Neuronal stem cell (in vitro differentiated cells): ENCODE measurements at regions not wholly inside any gene's neighbourhood (a gene's known extent, or its start where the extent isn't known, plus 50 kb on each side); places are given as distances from the start of the nearest gene placed in this dataset.

ENCODE experiments used
- DNase-seq: peaks from one replicate; pipeline ENCODE4 v3.0.0-alpha.2; 2013; ENCODE audit warnings: low spot score
- H2AFZ ChIP-seq: one replicate; pipeline ENCODE4 v1.6.1; 2013; ENCODE audit warnings: mild to moderate bottlenecking, low read length, inconsistent platforms
- H2AK5ac ChIP-seq: 2 replicates; pipeline ENCODE4 v1.6.1; 2013; ENCODE audit warnings: low read depth, mild to moderate bottlenecking, inconsistent platforms, low read length, moderate library complexity, mixed read lengths
- H2BK120ac ChIP-seq: 2 replicates; pipeline ENCODE4 v1.6.1; 2013; ENCODE audit warnings: low read depth, mild to moderate bottlenecking, inconsistent platforms, low read length, moderate library complexity, mixed read lengths
- H2BK12ac ChIP-seq: one replicate; pipeline ENCODE4 v1.6.1; 2013; ENCODE audit warnings: low read length, inconsistent platforms
- H2BK15ac ChIP-seq: 2 replicates; pipeline ENCODE4 v1.6.1; 2013; ENCODE audit warnings: mild to moderate bottlenecking, low read length, inconsistent platforms, mixed read lengths
- H2BK5ac ChIP-seq: one replicate; pipeline ENCODE4 v1.6.1; 2013; ENCODE audit warnings: inconsistent platforms, mild to moderate bottlenecking, low read length, moderate library complexity
- H3K14ac ChIP-seq: one replicate; pipeline ENCODE4 v1.6.1; 2013; ENCODE audit warnings: low read length, inconsistent platforms
- H3K18ac ChIP-seq: 2 replicates; pipeline ENCODE4 v1.6.1; 2013; ENCODE audit warnings: low read length, inconsistent platforms
- H3K23ac ChIP-seq: 2 replicates; pipeline ENCODE4 v1.6.1; 2013; ENCODE audit warnings: low read depth, mild to moderate bottlenecking, mixed read lengths, low read length, inconsistent platforms; ENCODE audit not compliant: poor library complexity
- H3K27ac ChIP-seq: replicated peaks from 3 replicates; pipeline ENCODE4 v1.5.1; 2013; ENCODE audit warnings: low read length, inconsistent platforms
- H3K27me3 ChIP-seq, 3 experiments: 2 replicates each; pipeline ENCODE4 v1.6.1; 2013; ENCODE audit warnings: low read length in 3 of 3, mild to moderate bottlenecking in 2 of 3, inconsistent platforms in 1 of 3, low read depth in 1 of 3, mixed read lengths in 1 of 3, moderate library complexity in 1 of 3; ENCODE audit not compliant: control insufficient read depth in 3 of 3, insufficient read depth in 3 of 3
- H3K36me3 ChIP-seq, 2 donors: replicated peaks in 1 of 2; 2 replicates each; pipeline ENCODE4 v1.6.1; 2013; ENCODE audit warnings: low read length in 2 of 2; ENCODE audit not compliant: control insufficient read depth in 2 of 2, insufficient read depth in 2 of 2
- H3K4ac ChIP-seq: 2 replicates; pipeline ENCODE4 v1.6.1; 2013; ENCODE audit warnings: inconsistent platforms, mild to moderate bottlenecking, low read length, moderate library complexity
- H3K4me1 ChIP-seq, 2 donors: 1 replicate in 1 of 2; 2 replicates in 1 of 2; pipeline ENCODE4 v1.6.1; 2013; ENCODE audit warnings: low read length in 2 of 2, low read depth in 1 of 2; ENCODE audit not compliant: control insufficient read depth in 2 of 2, insufficient read depth in 1 of 2
- H3K4me2 ChIP-seq: one replicate; pipeline ENCODE4 v1.6.1; 2013; ENCODE audit warnings: mild to moderate bottlenecking, low read length, inconsistent platforms; ENCODE audit not compliant: insufficient read depth, poor library complexity, severe bottlenecking
- H3K4me3 ChIP-seq, 2 donors: 2 replicates each; pipeline ENCODE4 v1.5.1; 2013; ENCODE audit warnings: low read length in 2 of 2, mild to moderate bottlenecking in 2 of 2, inconsistent platforms in 1 of 2, moderate library complexity in 1 of 2
- H3K79me1 ChIP-seq: one replicate; pipeline ENCODE4 v1.6.1; 2013; ENCODE audit warnings: low read depth, mild to moderate bottlenecking, inconsistent platforms, low read length, moderate library complexity
- H3K9ac ChIP-seq: one replicate; pipeline ENCODE4 v1.6.1; 2013; ENCODE audit warnings: mild to moderate bottlenecking, low read depth, low read length, inconsistent platforms; ENCODE audit not compliant: poor library complexity
- H3K9me3 ChIP-seq, 2 donors: replicated peaks in 1 of 2; 2 replicates each; pipeline versions ENCODE3 to v1.6.1; 2013; ENCODE audit warnings: low read length in 2 of 2, mild to moderate bottlenecking in 2 of 2, inconsistent platforms in 1 of 2, low read depth in 1 of 2, mixed read lengths in 1 of 2, moderate library complexity in 1 of 2; ENCODE audit not compliant: control insufficient read depth in 2 of 2, insufficient read depth in 1 of 2
- H4K8ac ChIP-seq: one replicate; pipeline ENCODE4 v1.6.1; 2013; ENCODE audit warnings: low read depth, mild to moderate bottlenecking, inconsistent platforms, low read length, moderate library complexity
- H4K91ac ChIP-seq: one replicate; pipeline ENCODE4 v1.6.1; 2013; ENCODE audit warnings: low read length, low read depth, mild to moderate bottlenecking, inconsistent platforms; ENCODE audit not compliant: poor library complexity
- WGBS, 2 donors: extraction: QIAGEN DNeasy Blood & Tissue Kit; methylation state at CpG; one replicate each; pipeline ENCODE4 v1.1.7; 2013; ENCODE audit warnings: missing lambda C conversion rate in 2 of 2, mixed read lengths in 1 of 2; ENCODE audit not compliant: insufficient read length in 2 of 2, insufficient replicate concordance in 1 of 2; ENCODE audit errors: extremely low coverage in 2 of 2; 5-methylcytosine and 5-hydroxymethylcytosine counted together

DNA sequence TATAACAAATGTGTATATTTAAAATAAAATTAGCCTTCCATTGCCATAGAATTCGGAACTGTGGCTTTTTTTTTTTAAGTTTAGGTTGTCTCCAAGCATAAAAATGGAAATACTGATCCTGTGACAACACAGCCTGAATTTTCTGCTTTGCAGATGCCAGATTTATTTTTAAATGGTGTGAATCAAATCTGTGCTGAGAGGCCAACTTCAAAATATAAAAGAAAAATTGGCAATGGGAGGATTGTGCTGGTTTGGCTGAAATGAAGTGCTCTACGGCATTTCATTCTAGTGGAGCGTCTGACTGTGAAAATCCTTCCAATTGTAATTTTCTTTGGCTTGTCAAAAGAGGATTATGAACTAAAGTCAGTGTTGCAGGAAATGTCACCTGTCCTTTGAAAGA, 580.3 kb upstream of the ZFP42 start:
- Histone ChIP-seq H3K23ac (no peak overlapping the region), H2AK5ac (no peak overlapping the region), H3K27ac (no peak overlapping the region), H4K8ac (no peak overlapping the region), H2BK120ac (no peak overlapping the region), H3K27me3 (no peaks in the 10 kb centered on the region), H3K4me3 (no peak overlapping the region), H3K18ac (no peak overlapping the region), H3K4ac (no peak overlapping the region), H3K36me3 (no peaks in the 10 kb centered on the region), H3K79me1 (no peaks in the 10 kb centered on the region), H3K9ac (no peak overlapping the region), H3K4me1 (no peaks in the 10 kb centered on the region), H3K4me2 (no peak overlapping the region), H4K91ac (no peak overlapping the region), H2AFZ (no peak overlapping the region), H2BK5ac (no peak overlapping the region), H2BK12ac (no peak overlapping the region), H3K9me3 (no peaks in the 10 kb centered on the region), H2BK15ac (no peak overlapping the region), H3K14ac (no peak overlapping the region)
- DNase-seq, result no peak
- no CpG with 5 or more reads among the region's 3 CpGs for WGBS, 2 donors

DNA sequence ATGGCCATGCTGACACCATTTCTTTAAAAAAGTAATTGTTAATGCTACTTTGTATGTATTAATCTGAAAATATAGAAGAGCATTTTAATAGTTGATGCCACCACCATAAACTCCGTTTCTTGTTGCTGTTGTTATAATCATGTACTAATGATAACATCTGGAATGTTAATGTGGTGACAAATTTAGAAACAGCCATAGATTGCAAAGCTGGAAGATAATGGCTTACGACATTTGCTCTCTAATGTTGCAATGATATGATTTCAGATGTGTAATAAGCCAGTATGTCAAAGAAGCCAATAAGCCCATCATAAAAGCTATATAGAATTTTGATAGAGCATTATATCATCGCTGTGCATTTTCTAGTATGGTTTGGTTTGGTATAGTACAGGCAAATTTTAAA, 579.4 kb upstream of the ZFP42 start:
- no peak for DNase-seq
- no peak overlapping the region for H2AFZ ChIP-seq
- no peak overlapping the region for H3K4me3 ChIP-seq

DNA sequence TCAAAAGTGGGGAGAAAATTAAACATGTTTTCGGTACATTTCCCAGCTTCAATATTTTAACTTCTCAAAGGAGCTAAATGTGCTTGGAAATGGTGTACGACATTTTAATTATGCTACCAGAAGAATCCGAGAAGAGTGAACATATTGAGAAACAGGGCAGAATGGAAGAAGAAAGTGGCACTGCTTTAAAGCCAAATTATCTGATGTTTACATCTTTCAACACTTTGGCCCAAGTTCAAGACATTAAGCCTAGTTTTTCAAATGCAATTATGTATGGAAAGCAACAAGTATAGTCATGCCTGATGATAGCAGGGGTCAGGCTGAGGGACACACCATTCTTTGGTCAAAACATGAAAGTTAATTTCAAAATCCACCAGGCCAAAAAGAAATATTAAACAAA, 577.9 kb upstream of the ZFP42 start:
- Histone ChIP-seq H3K27me3 (no peaks in the 10 kb centered on the region), H3K36me3 (no peaks in the 10 kb centered on the region), H2BK12ac (no peak overlapping the region), H3K79me1 (no peaks in the 10 kb centered on the region), H2AK5ac (no peak overlapping the region), H3K18ac (no peak overlapping the region), H2AFZ (no peak overlapping the region), H3K14ac (no peak overlapping the region), H3K9ac (no peak overlapping the region), H3K4me1 (no peaks in the 10 kb centered on the region), H2BK120ac (no peak overlapping the region), H2BK15ac (no peak overlapping the region), H3K27ac (no peak overlapping the region), H3K4me2 (no peak overlapping the region), H3K4me3 (no peak overlapping the region), H2BK5ac (no peak overlapping the region), H3K23ac (no peak overlapping the region), H3K9me3 (no peaks in the 10 kb centered on the region), H3K4ac (no peak overlapping the region), H4K8ac (no peak overlapping the region), H4K91ac (no peak overlapping the region)
- WGBS, 2 donors, result no CpG with 5 or more reads among the region's 3 CpGs
- no peak for DNase-seq

More for the DNA sequence above, 579.4 kb upstream of the ZFP42 start:
- Histone ChIP-seq H3K23ac (no peak overlapping the region), H2BK15ac (no peak overlapping the region), H4K8ac (no peak overlapping the region), H2BK5ac (no peak overlapping the region), H3K9me3 (no peaks in the 10 kb centered on the region), H3K79me1 (no peaks in the 10 kb centered on the region), H3K18ac (no peak overlapping the region), H4K91ac (no peak overlapping the region), H3K9ac (no peak overlapping the region), H3K27me3 (no peaks in the 10 kb centered on the region), H3K27ac (no peak overlapping the region), H3K4ac (no peak overlapping the region), H2BK120ac (no peak overlapping the region), H2AK5ac (no peak overlapping the region), H3K4me2 (no peak overlapping the region), H3K4me1 (no peaks in the 10 kb centered on the region), H3K36me3 (no peaks in the 10 kb centered on the region), H3K14ac (no peak overlapping the region), H2BK12ac (no peak overlapping the region)
- WGBS, 2 donors, result no CpG with 5 or more reads among the region's 3 CpGs

DNA sequence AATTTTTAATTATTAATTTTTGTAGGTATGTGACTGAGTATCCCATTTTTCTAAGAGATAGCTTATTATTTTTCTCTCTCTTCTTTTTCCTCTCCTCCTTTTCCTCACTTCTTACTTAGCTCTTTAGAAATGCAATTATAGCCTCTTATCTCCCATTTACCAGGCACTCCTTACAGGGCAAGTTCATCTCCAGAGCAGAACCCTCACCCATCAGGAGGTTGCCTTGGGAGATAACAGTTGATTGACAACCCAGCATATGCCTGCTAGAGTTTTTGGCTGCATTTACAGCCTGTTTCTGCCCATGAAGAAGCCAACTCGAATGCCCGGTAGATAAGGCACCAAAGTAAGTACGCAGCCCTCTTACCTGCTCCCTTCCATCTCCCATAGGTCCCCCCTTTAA, 572.9 kb upstream of the ZFP42 start:
- Histone ChIP-seq H3K27me3 (no peaks in the 10 kb centered on the region), H3K36me3 (no peaks in the 10 kb centered on the region), H2AFZ (no peak overlapping the region), H2AK5ac (no peak overlapping the region), H2BK15ac (no peak overlapping the region), H3K79me1 (no peaks in the 10 kb centered on the region), H3K9me3 (no peaks in the 10 kb centered on the region), H3K23ac (no peak overlapping the region), H3K27ac (no peak overlapping the region), H3K4ac (no peak overlapping the region), H3K4me1 (no peaks in the 10 kb centered on the region), H3K4me3 (no peak overlapping the region), H4K91ac (no peak overlapping the region), H2BK5ac (no peak overlapping the region), H3K4me2 (no peak overlapping the region), H2BK12ac (no peak overlapping the region), H3K14ac (no peak overlapping the region), H3K18ac (peak overlapping the region; percentile 27), H2BK120ac (no peak overlapping the region), H3K9ac (no peak overlapping the region), H4K8ac (no peak overlapping the region)
- no CpG with 5 or more reads among the region's 3 CpGs for WGBS, 2 donors
- no peak for DNase-seq
